Activated CD8-positive, alpha-beta memory T cell treated with anti-CD3 and anti-CD28 coated beads for 36 hours (primary cell): ENCODE measurements at regions not wholly inside any gene's neighbourhood (a gene's known extent, or its start where the extent isn't known, plus 50 kb on each side); places are given as distances from the start of the nearest gene placed in this dataset.

Experiments
- CTCF ChIA-PET: fragments of 350-600 bp; sonication (Branson Sonifier 250); formaldehyde crosslinking; loops from one replicate; lab custom pipeline; 2021; ENCODE audit warnings: antibody characterized with exemption; lab: Charles Lee
- POLR2A ChIA-PET: fragments of 350-600 bp; sonication (Branson Sonifier 250); formaldehyde crosslinking; loops from one replicate; lab custom pipeline; 2021; ENCODE audit warnings: antibody characterized with exemption; lab: Charles Lee

- ChIA-PET CTCF (no interaction called here), POLR2A (no interaction called here)
These were observed 275.3 kb downstream of the HIVEP2 start for GRCh38 chr6:142669471-142670351.

- ChIA-PET POLR2A (no interaction called here), CTCF (no interaction called here)
These were observed 273.2 kb downstream of the HIVEP2 start for GRCh38 chr6:142671791-142672190.

GRCh38 chr6:142675517-142675916, 269.5 kb downstream of the HIVEP2 start:
- POLR2A ChIA-PET, result no interaction called here
- CTCF ChIA-PET, result no interaction called here

- POLR2A ChIA-PET, result no interaction called here
- CTCF ChIA-PET, result no interaction called here
These were observed 268.9 kb downstream of the HIVEP2 start for GRCh38 chr6:142676027-142676443.

GRCh38 chr6:142676647-142677192, 268.3 kb downstream of the HIVEP2 start:
- ChIA-PET CTCF (no interaction called here), POLR2A (no interaction called here)

GRCh38 chr6:142679907-142680700, 264.9 kb downstream of the HIVEP2 start:
- POLR2A ChIA-PET, result no interaction called here
- CTCF ChIA-PET, result interaction anchor here (0.7 to 1.1 kb wide), 3 partner anchors 9 to 205 kb away, joined by 4 to 5 read pairs (median 4); no protein-coding TSS in a partner anchor

- ChIA-PET CTCF (interaction anchor here (0.5 kb wide), 1 partner anchor 113 kb away, joined by 5 read pairs; no protein-coding TSS in a partner anchor), POLR2A (no interaction called here)
These were observed 263.9 kb downstream of the HIVEP2 start for GRCh38 chr6:142681099-142681498.

GRCh38 chr6:142682985-142683384, 262.0 kb downstream of the HIVEP2 start:
- CTCF ChIA-PET, result no interaction called here
- POLR2A ChIA-PET, result no interaction called here

GRCh38 chr6:142683714-142684141, 261.2 kb downstream of the HIVEP2 start:
- ChIA-PET POLR2A (no interaction called here), CTCF (no interaction called here)

- ChIA-PET CTCF (no interaction called here), POLR2A (no interaction called here)
These were observed 260.6 kb downstream of the HIVEP2 start for GRCh38 chr6:142684371-142684770.

GRCh38 chr6:142685852-142686506, 259.0 kb downstream of the HIVEP2 start:
- POLR2A ChIA-PET, result no interaction called here
- CTCF ChIA-PET, result no interaction called here

GRCh38 chr6:142686507-142686887, 258.5 kb downstream of the HIVEP2 start:
- ChIA-PET CTCF (interaction anchor here (0.8 kb wide), 1 partner anchor 340 kb away, joined by 5 read pairs; no protein-coding TSS in a partner anchor), POLR2A (no interaction called here)

- POLR2A ChIA-PET, result no interaction called here
- CTCF ChIA-PET, result interaction anchor here (0.7 to 1.7 kb wide), 10 partner anchors 8 to 734 kb away, joined by 3 to 6 read pairs (median 3); no protein-coding TSS in a partner anchor
These were observed 252.0 kb downstream of the HIVEP2 start for GRCh38 chr6:142692942-142693341.

- CTCF ChIA-PET, result interaction anchor here (0.7 to 1.7 kb wide), 5 partner anchors 11 to 656 kb away, joined by 3 to 4 read pairs (median 3); no protein-coding TSS in a partner anchor
- POLR2A ChIA-PET, result no interaction called here
These were observed 251.5 kb downstream of the HIVEP2 start for GRCh38 chr6:142693441-142693840.

- ChIA-PET POLR2A (no interaction called here), CTCF (interaction anchor here (0.7 to 1.7 kb wide), 4 partner anchors 152 to 656 kb away, joined by 3 to 4 read pairs (median 3); no protein-coding TSS in a partner anchor)
These were observed 250.9 kb downstream of the HIVEP2 start for GRCh38 chr6:142694054-142694453.

GRCh38 chr6:142695016-142695415, 250.0 kb downstream of the HIVEP2 start:
- ChIA-PET POLR2A (no interaction called here), CTCF (no interaction called here)

- POLR2A ChIA-PET, result interaction anchor here (0.5 kb wide), 1 partner anchor 239 kb away, joined by 4 read pairs; no protein-coding TSS in a partner anchor
- CTCF ChIA-PET, result no interaction called here
These were observed 248.6 kb downstream of the HIVEP2 start for GRCh38 chr6:142696123-142697000.

GRCh38 chr6:142697001-142697335, 248.0 kb downstream of the HIVEP2 start:
- CTCF ChIA-PET, result no interaction called here
- POLR2A ChIA-PET, result interaction anchor here (0.5 kb wide), 1 partner anchor 239 kb away, joined by 4 read pairs; no protein-coding TSS in a partner anchor
